HepG2 (cell line): ENCODE measurements at regions not wholly inside any gene's neighbourhood (a gene's known extent, or its start where the extent isn't known, plus 50 kb on each side); places are given as distances from the start of the nearest gene placed in this dataset.

Source experiments
- ARNTL ChIP-seq: sonication (generic); formaldehyde crosslinking; IDR thresholded peaks from 2 replicates; pipeline ENCODE4 v1.4.0; 2020; ENCODE audit warnings: mild to moderate bottlenecking, missing genetic modification reagents
- ATM ChIP-seq: fragments of 450-650 bp; IDR thresholded peaks from 2 replicates; pipeline ENCODE4 v1.7.1; 2017; ENCODE audit warnings: mild to moderate bottlenecking, borderline replicate concordance
- PHF8 ChIP-seq: sonication (generic); formaldehyde crosslinking; IDR thresholded peaks from 2 replicates; pipeline ENCODE4 v1.5.0; 2020; ENCODE audit warnings: missing genetic modification reagents
- REL ChIP-seq: sonication (generic); formaldehyde crosslinking; conservative IDR thresholded peaks from 2 replicates; pipeline ENCODE4 v1.8.0; 2022; ENCODE audit warnings: mild to moderate bottlenecking, missing genetic modification reagents, moderate library complexity
- RERE ChIP-seq: IDR thresholded peaks from 2 replicates; pipeline ENCODE4 v1.6.1; 2016; ENCODE audit warnings: low read depth, missing genetic modification reagents, missing compliant biosample characterization
- THAP7 ChIP-seq: sonication (generic); formaldehyde crosslinking; IDR thresholded peaks from 2 replicates; pipeline ENCODE4 v1.8.1; 2023; ENCODE audit warnings: mild to moderate bottlenecking, missing genetic modification reagents
- ZNF543 ChIP-seq: sonication (generic); formaldehyde crosslinking; IDR thresholded peaks from 2 replicates; pipeline ENCODE4 v1.4.0; 2020; ENCODE audit warnings: mild to moderate bottlenecking, missing genetic modification reagents
- ZNF639 ChIP-seq: conservative IDR thresholded peaks from 2 replicates; pipeline ENCODE4 v1.6.1; 2018; ENCODE audit warnings: missing genetic modification reagents
- ZNF709 ChIP-seq: sonication (generic); formaldehyde crosslinking; IDR thresholded peaks from 2 replicates; pipeline ENCODE4 v1.5.0; 2020; ENCODE audit warnings: mild to moderate bottlenecking, missing genetic modification reagents

- no peak for TF ChIP-seq THAP7
- no peak for TF ChIP-seq ZNF709 (CRISPR knock-in tag)
- no peak for TF ChIP-seq ZNF639 (CRISPR knock-in tag)
- no peak for TF ChIP-seq ARNTL
- no peak for TF ChIP-seq PHF8
- no peak for TF ChIP-seq RERE
- TF ChIP-seq ZNF543 (CRISPR knock-in tag): peak; percentile 67; the same call in 1 of the 2 replicates
- no peak for TF ChIP-seq REL
- TF ChIP-seq ATM: no peak
Observed at GRCh38 chr4:4641254-4641653, 99.4 kb upstream of the STX18 start (continued).
